ENCODE measurements at regions not wholly inside any gene's neighbourhood (a gene's known extent, or its start where the extent isn't known, plus 50 kb on each side); places are given as distances from the start of the nearest gene placed in this dataset.

DNA sequence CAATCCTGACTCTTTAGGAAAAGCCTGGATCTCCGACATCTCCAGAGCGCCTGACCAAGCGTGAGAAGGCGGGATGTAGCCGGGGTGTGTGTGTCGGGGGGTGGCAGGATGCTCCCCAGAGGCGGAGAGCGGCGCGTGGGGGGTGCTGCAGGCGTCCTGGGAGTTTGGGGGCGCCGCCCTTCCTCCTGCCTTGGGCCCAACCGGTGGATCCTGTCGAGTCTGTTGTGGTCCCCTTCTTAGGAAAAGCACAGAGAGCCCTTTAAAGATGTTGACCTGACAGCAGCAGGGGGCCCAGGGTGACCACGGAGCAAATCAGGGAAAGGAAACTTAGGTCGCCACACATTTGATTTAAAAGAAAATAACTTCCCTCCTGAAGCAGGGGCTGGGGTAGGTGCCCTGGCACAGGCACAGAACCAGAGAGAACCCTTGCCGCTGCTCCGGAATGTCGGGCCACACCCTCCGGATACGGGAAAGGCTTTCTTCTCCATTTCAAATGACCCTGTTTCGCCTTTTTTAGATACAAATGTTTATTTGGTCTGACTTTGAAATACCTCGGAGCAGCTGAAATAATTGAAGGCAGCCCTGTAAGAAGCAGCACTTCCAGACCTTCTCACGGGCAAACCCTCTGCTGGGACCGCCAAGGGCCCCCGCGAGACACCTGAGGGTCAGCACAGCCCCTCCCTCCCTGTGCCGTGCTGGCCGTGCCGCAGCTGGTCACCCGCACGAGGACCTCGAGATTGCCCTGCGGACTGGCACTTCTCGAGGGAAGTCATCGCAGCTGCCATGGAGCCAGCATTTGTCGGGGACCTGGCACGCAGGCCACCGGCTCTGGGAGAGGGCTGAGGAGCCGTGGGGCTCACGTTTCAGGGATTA lies 102.9 kb upstream of the KLF13 start:
- TF ChIP-seq, protein P1, sequence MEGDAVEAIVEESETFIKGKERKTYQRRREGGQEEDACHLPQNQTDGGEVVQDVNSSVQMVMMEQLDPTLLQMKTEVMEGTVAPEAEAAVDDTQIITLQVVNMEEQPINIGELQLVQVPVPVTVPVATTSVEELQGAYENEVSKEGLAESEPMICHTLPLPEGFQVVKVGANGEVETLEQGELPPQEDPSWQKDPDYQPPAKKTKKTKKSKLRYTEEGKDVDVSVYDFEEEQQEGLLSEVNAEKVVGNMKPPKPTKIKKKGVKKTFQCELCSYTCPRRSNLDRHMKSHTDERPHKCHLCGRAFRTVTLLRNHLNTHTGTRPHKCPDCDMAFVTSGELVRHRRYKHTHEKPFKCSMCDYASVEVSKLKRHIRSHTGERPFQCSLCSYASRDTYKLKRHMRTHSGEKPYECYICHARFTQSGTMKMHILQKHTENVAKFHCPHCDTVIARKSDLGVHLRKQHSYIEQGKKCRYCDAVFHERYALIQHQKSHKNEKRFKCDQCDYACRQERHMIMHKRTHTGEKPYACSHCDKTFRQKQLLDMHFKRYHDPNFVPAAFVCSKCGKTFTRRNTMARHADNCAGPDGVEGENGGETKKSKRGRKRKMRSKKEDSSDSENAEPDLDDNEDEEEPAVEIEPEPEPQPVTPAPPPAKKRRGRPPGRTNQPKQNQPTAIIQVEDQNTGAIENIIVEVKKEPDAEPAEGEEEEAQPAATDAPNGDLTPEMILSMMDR (IDR thresholded peaks at IDR 0.05) = no peak
- TF ChIP-seq TCF7 (CRISPR knock-in tag; IDR thresholded peaks at IDR 0.05; ENCODE audit: low read depth) (no peak), ZNF671 (CRISPR knock-in tag; IDR thresholded peaks at IDR 0.05) (no peak), ELF4 (CRISPR knock-in tag; IDR thresholded peaks at IDR 0.05; ENCODE audit: low read depth) (no peak), ZNF263 (CRISPR knock-in tag; IDR thresholded peaks at IDR 0.05; ENCODE audit: low read depth) (no peak), FOXJ3 (CRISPR knock-in tag; IDR thresholded peaks at IDR 0.05; ENCODE audit: borderline replicate concordance) (no peak), FOXK1 (CRISPR knock-in tag; IDR thresholded peaks at IDR 0.05) (no peak), ETV6 (CRISPR knock-in tag; IDR thresholded peaks at IDR 0.05) (no peak)

Measured in WTC11 (cell line).